Peyer's patch (tissue), 4 donors: ENCODE measurements at regions not wholly inside any gene's neighbourhood (a gene's known extent, or its start where the extent isn't known, plus 50 kb on each side); places are given as distances from the start of the nearest gene placed in this dataset.

Experiments used
- CTCF ChIP-seq, 6 experiments: fragments of 450-650 bp in 4 of 6; fragments of 200-600 bp in 2 of 6; sonication (generic) in 1 of 6; IDR thresholded peaks; one replicate each; pipeline ENCODE4 v1.5.1; 2017 to 2019; ENCODE audit warnings: antibody characterized with exemption in 6 of 6, mild to moderate bottlenecking in 3 of 6, moderate library complexity in 1 of 6
- POLR2A ChIP-seq, 2 donors: fragments of 450-650 bp; IDR thresholded peaks; one replicate each; pipeline ENCODE4 v1.5.1; 2017; ENCODE audit warnings: antibody characterized with exemption in 2 of 2, mild to moderate bottlenecking in 2 of 2, moderate library complexity in 2 of 2

- TF ChIP-seq POLR2A (IDR thresholded peaks at IDR 0.05) (no peak), CTCF (IDR thresholded peaks at IDR 0.05) (no peak)
Measured at GRCh38 chr3:189537135-189537534, 94.1 kb upstream of the TP63 start.
